PFSK-1 (cell line): ENCODE measurements at regions not wholly inside any gene's neighbourhood (a gene's known extent, or its start where the extent isn't known, plus 50 kb on each side); places are given as distances from the start of the nearest gene placed in this dataset.

Source experiments
- FOXP2 ChIP-seq: optimal IDR thresholded peaks from 2 replicates; pipeline ENCODE3; 2011; ENCODE audit warnings: borderline replicate concordance, control low read depth, inconsistent platforms; ENCODE audit not compliant: insufficient read depth; ENCODE audit errors: extremely low read length, extremely low read depth
- POLR2AphosphoS5 ChIP-seq: IDR thresholded peaks from 2 replicates; pipeline ENCODE4 v1.6.1; 2012; ENCODE audit warnings: low read depth, mild to moderate bottlenecking, control low read depth, low read length, moderate library complexity
- REST ChIP-seq, 2 experiments: IDR thresholded peaks; 2 replicates each; pipeline versions ENCODE4 v1.6.1 to v1.8.0; 2011 to 2012; ENCODE audit warnings: low read depth in 2 of 2, low read length in 2 of 2, control low read depth in 1 of 2, inconsistent platforms in 1 of 2, mild to moderate bottlenecking in 1 of 2, moderate library complexity in 1 of 2; ENCODE audit not compliant: insufficient read depth in 1 of 2
- SIN3A ChIP-seq: IDR thresholded peaks from 2 replicates; pipeline ENCODE4 v1.6.1; 2012; ENCODE audit warnings: mild to moderate bottlenecking, low read length, moderate library complexity, borderline replicate concordance; ENCODE audit not compliant: insufficient read depth
- TAF1 ChIP-seq: IDR thresholded peaks from 2 replicates; pipeline ENCODE4 v1.6.1; 2012; ENCODE audit warnings: low read length, control low read depth, borderline replicate concordance; ENCODE audit not compliant: insufficient read depth

- no peak for TF ChIP-seq SIN3A
- no peak for TF ChIP-seq TAF1
- TF ChIP-seq POLR2AphosphoS5, result no peak
- TF ChIP-seq FOXP2, result no peak
- TF ChIP-seq REST (IDR thresholded peaks at IDR 0.05; ENCODE audit: insufficient read depth in 1 of 2, low read depth in 2 of 2, low read length in 2 of 2), result no peak
Measured at GRCh38 chr1:42017730-42018129, 99.0 kb upstream of the HIVEP3 start.
